Hematopoietic multipotent progenitor cell (in vitro differentiated cells): ENCODE measurements at regions not wholly inside any gene's neighbourhood (a gene's known extent, or its start where the extent isn't known, plus 50 kb on each side); places are given as distances from the start of the nearest gene placed in this dataset.

Source experiments
- DNase-seq, 3 donors: peaks; one replicate each; pipeline ENCODE4 v3.0.0-alpha.2; 2011 to 2015; ENCODE audit warnings: low read depth in 2 of 3, low spot score in 2 of 3

DNA sequence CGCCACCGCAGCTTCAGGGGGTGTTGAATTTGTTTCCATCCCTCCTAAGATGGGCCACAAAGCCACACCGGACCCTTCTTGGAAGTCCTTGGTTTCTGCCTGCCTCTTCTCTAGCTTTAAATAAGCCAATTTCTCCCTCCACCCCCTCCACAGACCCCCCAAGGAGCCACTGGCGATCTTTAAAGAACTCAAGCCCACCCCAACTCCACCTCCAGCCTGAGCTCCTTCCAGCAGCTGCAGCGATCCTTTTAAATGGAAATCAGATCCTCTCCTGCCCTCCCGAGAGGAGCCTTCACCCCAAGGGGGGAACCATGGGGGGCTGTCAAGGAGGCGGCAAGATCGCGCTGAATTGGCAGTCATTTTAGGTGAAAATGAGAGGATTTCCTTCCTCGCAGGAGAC is 133.1 kb downstream of the NCOR2 start:
- no peak for DNase-seq

DNA sequence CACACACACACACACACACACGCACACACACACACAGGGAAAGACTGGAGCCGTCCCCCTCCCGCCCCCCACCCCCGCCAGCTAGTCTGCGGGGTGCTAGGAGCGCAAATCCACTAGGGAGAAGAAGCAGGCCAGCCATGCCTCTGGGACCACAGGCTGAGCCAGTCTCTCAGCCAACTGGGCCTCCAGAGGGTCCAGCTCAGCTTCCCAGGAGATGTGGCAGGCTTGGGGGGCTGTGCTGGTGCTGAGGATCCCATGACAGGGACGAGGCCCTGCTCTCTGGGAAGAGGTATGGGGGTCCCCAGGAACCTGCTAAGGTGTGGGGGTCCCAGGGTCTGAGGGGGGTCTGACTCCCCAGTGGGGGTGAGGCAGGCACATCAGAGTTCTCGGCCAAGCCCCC is 133.5 kb downstream of the NCOR2 start:
- no peak for DNase-seq

DNA sequence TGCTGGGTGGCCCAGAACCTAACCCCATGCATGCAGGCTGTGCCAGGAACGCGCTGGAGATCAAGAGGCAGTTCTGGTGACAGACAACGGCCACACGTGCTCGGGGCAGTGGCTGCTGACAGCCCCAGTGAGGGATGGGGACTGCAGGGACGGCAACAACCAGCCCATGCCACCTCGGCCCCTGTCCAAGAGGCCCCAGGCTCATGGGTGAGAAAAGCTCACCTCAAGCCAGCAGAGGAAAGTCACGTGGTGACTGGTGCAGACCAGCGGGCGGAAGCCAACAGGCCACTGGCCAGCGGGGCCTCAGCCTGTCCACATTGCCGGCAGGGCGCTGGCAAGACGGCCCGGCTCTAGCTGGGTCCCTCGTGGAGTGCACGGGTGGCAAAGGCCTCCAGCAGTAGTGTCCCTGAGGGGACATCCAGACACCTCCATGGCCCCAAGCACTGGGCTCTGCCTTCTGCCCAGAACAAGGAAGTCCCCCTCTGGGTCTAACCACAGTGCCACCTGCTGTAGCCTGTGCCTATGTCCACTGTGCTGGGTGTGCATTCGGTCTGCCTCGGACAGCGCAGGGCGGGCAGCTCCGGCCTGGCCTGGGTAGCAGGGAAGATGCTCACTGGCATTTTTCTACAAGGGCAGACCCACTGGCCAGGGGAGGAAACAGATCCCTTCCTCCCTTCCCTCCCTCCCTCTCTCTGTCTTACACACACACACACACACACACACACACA is 134.1 kb downstream of the NCOR2 start:
- DNase-seq, result no peak

DNA sequence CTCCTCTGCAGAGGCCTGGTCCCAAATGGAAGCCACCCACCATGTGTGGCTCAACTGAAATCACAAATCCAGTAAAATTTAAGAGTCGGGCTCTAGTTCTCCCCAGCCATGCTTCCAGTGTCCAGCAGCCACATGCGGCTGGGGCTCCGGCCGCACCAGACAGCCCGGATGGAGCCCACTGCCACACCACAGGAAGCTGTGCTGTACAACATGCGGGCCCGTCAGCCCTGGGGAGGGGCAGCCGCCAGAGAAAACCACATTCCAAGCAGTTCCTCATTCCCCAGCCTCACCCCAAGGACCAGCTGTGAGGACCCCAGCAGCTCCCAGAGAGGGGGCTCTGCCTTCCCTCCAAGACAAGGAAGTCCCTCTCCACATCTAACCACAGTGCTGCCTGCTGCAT is 135.0 kb downstream of the NCOR2 start:
- peak in 2 of 3 donors; percentile 61 to 85 for DNase-seq

DNA sequence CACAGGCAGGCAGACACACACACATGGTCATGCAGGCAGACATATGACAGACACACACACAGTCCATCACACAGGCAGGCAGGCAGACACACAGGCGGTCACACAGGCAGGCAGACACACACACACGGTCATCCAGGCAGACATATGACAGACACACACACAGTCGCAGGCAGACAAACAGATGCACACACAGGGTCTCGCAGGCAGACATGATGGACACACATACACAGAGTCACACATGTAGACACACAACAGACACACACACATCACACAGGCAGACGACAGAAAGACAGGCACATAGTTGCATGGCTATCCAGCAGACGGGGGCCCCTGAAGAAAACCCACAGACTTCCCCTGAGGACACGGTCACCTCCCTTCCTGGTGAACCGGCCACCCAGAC is 135.4 kb downstream of the NCOR2 start:
- peak in 1 of 3 donors; percentile 18 for DNase-seq

DNA sequence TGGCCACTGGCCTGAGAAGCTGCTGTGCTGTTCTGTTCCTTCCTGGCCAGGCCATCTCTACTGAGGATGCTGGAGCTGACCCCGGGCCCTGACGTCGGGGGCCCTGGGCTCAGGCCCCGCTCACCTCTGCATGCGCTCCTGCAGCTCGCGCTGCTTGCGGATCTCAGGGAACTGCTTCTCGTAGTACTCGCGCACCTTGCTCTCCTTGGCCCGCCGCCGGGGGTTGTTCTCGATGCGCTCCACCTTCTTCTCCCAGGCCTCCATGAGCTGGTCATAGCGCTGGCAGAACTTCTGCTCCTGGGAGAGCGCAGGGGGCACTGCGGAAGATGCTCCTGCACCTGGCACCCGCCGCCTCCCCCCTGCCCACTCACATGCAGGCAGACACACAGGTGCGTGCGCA is 135.6 kb downstream of the RFLNA start:
- no peak for DNase-seq

DNA sequence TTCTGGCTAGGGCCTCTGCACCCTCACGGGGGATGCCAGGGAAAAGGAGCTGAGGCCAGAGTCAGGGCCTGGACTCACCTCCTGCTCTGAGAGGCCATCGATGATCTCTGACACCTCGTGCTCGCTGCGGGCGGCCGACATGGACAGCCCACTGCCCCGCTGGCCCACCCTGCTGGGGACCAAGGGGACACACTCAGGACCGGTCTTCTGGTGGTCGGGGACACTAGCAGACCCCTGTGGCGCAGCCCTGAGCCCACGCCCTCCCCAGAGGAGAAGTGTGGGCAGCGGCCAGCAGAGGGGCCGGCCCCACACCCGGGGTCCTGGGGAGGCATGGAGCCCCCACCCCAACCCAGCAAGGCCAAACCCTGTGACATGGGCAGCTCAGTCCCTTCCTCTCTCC is 134.6 kb downstream of the RFLNA start:
- DNase-seq, result no peak

DNA sequence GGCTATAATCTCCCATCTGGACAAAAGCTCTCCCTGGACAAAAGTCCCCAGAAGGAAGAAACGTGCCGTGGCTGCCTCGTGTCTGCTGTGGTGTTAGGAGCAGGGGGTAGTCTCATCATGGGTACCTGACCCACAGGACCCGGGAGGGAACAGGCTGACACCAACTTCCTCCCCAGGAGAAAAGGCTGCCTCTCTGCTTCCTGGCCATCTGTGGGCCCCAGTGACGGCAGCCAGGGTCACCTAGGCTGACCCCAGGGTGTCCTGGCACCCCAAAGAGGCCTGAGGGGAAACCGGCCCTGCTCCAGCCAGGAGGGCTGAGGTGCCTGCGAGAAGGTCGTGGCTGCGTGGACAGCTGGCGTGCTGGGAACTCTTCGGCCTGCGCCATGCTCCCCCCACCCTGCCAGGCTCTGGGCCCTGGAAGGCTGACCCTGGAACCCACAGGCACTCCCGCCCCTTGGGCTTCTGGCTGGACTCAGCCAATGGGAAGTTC is 133.9 kb downstream of the RFLNA start:
- no peak for DNase-seq

DNA sequence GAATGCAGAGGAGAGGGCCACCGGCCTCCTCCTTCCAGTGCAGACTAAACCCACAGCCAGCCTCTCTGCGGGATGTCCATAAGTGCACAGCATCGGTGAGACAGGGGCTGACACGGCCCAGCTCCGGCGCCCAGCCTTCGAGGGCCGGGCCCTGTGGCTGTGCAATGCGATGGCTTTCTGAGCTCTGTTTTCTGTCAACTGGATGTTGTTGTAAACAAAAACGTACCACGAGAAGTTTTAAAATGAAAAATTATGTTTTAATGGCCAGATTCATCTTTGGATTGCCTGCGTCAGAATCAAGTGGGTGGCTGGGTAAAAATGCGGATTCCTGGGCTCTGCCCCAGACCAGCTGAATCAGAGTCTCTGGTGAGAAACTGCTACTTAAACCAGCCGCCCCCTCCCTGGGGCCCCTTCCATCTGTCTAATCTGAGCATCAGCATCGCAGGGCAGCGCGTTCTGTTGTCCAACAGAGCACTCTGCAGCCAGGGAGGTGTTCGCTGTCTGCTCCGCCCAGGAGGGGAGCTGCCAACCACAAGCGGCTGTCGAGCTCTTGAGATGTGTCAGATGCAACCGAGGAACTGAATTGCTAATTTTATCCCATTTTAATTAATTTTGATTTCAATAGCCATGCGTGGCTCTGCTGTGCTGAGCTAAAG is 133.4 kb downstream of the RFLNA start:
- DNase-seq, result no peak

DNA sequence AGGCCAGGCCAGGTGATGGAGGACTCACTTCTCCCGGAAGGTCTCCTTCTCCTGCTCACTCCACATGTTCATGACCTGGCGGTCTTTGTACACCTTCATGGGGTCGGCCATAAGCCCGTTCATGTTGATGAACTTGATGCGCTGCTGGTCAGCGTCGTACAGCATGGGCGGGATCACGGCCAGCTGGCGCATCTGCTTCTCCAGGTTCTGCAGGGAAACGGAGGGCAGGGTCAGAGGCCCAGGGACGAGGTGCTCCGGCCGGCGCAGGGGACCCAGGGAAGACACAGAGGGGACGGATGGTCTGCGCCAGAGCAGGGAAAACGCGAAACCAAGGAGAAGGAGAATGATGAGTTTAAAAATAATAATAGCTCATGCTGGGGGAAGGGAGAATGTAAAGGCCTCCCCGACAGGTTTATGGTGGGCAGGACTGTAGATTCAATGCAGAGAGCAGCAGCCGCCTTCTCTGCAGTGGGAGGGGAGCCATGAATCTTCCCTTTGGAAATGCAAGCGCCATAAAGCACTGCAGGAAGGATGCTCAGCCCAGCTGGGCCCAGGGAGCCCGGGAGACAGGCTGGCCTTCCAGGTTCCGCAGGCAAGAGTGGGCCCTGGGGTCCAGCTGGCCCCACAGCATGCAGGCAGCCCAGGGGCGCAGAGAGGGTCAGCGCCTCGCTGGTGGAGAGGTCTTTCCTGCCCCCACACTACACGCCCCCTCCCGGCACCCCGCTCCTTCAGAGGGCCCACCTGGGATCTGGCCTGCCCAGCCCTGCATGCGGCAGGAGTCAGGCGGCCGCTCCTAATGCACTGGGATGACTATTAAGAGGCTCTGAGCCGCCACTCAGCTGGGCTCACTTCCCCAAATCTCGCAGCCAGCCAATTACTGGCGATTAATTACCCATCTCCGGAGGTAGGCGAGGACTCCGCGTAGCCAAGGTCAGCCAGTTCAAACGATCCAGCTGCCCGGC is 132.0 kb downstream of the RFLNA start:
- DNase-seq, result no peak

DNA sequence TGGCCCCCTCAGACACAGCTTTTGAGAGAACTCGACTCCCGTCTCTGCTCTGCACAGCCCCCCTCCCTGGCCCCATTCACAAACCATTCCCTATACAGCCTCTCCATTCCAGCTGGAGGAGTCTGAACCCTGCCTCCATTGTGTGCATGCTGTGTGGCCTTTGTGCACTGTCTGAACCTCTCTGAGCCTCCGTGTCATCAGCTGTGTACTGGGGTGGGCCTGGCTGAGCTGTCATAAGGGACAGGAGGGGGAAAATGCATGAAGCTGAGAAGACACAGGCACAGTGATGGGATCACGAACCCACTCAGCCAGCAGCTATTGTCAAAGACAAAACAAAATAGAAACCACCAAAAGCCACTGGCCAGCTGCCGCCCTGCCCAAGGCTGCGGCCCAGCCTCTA is 130.8 kb downstream of the RFLNA start:
- DNase-seq, result no peak

DNA sequence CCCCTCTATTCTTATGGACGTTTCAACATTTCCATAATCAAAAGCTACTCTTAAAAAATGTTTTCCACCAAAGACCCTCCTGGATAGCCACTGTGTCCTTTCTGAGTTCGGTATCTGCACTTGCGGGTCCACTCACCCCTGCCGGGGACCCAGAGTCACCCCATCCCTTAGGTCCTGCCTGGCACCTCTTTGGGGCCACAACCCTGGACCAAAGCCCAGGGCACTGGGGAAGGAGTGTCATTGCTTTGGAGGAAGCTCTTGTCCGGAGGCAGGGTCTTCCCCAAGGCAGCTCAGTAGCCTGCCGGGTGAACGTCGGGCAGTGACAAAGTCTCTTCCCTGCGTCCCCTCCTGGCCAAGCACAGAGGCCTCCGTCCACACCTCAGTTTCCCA is 129.6 kb downstream of the RFLNA start:
- DNase-seq, result no peak

DNA sequence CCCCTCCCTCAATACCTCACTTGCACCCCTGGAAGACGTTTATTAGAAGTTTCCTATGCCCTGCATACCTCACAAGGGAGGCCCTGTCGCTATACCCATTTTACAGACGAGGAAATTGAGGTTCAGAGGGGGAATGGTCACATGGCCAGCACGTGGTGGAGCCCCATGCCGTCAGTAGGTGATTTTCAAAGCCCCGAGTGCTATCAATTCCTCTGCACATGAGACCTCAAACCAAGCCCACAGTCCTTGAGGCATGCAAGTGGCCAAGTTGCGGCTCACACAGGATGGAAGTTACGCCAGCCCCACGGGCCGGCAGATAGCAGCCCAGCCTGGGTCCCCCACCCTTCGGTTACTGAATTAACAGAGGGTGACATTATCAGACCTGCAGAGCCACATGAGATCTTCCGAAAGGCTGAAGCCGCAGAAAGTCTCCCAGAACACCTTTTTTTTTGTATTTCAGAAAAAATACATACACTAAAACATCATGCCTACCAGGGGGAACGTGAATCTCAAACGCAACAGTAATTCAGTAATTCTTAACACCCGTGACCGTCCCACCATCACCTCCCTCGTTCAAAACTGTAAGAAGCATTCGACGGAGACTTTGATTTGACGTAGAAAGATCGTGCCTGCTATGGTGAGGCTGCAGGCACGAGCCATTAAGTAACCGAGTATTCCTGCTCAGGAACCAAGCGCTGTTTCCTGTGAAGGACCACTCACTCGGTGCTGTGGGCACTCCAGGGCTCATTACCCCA is 129.0 kb downstream of the RFLNA start:
- DNase-seq, result no peak

DNA sequence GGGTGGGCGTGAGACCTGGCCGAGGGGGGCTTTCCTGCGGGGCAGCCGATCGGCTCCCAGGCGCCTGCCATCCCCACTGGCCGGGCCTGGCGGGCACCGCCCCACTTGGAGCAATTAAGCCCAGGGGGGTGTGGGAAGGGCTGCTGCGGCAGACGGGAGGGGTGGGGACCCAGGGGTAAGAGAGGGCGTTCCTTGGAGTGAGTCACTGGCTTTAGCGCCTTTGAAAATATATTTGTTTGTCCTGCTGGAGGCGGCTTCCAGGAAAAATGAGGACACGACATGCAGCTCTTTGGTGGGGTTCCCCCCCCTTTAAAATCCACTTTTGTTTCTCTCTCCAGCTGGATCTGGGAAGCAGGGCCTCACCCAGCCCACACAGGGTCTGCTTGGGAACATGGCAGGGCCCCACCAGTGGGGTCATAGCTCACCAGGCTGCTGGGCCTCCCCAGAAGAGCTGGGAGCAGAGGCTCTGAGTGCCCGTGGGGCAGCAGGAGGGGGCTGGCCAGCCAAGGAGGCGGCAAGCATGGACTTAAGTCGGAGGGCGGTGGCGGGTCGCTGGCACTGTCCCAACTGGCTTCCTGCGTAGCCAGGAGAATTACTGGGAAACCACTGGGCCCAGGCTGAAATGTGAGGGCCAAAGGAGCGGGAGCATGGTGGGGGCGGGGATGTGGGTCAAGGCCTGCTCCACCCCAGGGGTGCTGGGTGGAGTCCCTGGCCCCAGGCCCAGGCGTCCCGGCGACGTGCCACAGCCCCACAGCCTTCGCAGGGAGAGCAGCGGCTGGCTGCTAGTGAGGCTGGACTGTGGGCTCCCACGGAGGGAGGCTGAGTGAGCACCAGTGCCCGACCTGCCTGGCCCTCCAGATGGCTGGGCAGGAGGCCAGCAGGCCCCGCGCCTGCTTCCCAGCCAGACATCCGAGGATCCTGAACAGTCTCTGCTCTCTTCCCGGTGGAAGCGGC is 128.0 kb downstream of the RFLNA start:
- DNase-seq, result no peak

DNA sequence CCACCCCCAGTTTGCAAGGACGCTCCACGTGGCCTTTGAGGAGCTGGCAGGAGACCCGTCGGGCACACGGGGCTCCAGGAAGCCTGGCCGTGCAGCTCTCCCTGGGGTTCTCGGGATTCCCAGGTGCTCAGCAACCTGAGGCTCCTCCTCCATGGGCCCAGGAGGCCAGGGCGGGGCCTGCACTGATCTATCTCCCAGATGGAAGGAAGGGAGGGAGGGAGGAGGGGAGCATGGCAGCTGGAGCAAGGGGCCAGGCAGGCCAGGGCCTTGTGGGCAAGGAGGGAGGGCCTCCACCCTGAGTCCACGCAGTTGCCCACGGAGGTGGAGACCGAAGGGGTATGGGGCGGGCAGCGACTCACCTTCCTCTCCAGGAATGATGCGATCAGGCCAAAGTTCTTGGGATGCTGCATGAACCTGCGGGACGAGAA is 127.3 kb downstream of the RFLNA start:
- DNase-seq, result no peak

DNA sequence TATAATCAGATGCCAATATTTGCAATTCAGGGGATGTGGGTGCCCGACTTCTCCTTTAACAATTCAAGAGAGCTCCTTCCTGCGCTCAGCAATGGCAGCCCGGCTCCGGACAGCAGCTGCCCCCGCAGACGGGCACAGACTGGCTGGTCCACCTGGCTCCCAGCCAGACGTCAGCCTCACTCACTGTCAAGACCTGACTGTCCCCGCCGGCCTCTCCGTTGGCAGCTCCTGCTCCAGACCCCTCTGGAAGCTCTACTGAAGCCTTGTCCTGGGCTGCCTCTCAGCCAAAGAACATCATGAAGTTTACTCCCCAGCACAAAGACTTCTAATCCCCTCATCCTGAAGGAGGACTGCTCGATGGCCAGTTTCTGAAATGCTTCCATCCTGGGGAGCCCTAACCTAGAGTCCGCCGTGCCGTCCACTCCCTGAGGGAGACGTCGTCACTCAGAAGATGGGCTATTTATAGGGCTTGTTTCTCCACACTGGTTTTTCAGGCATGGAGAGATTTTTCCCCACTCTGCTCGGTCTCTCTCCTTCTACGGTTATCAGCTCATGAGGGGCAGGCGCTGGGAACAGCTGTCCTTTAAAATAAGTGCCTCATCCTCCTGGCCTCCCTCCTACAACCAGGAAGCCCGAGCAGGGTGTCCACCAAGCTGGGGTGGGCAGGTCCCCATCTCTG is 126.2 kb downstream of the RFLNA start:
- no peak for DNase-seq

DNA sequence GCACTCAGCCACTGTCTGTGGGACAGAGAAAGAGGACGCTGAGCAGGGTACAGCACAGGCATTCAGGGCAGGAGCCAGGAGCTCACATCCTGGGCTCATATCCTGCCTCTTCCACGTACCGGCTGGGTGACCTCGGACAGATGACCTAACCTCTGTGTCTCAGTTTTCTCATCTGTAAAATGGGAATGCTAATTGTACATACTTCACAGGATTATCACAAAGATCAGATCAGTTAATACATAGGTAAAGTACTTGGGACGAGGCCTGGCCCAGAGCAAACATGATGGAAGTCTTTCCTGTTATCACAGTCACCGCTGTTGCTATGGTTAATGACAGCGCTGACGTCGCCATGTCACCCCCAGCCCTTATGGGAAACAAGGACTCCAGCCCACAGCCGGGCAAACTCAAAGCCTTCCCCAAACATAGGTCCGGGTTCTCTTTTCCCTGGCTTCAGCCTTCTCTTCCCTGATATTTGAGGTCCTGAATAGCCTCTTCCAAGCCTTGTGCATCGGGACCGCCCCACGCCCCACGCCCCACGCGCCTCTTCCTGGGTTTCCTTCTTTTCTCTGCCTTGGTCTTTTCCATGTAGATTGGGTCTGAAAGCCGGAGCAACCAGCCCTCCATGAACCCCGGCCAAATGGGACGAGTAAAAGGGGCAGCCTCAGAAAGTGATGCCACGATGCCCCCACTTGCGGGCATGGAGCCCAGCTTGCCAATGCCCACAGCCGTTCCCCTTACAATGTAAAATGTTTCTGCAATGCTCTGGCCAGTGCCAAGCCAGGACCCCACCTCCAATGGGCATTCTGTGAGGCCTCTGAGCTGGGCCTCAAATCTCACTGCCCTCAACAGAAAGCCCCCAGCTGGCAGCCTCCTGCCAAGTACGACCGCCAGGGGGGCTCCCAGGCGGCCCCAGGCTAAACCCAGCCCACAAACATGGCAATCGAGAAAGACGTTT is 125.4 kb downstream of the RFLNA start:
- no peak for DNase-seq
